ENCODE measurements at regions not wholly inside any gene's neighbourhood (a gene's known extent, or its start where the extent isn't known, plus 50 kb on each side); places are given as distances from the start of the nearest gene placed in this dataset.

DNA sequence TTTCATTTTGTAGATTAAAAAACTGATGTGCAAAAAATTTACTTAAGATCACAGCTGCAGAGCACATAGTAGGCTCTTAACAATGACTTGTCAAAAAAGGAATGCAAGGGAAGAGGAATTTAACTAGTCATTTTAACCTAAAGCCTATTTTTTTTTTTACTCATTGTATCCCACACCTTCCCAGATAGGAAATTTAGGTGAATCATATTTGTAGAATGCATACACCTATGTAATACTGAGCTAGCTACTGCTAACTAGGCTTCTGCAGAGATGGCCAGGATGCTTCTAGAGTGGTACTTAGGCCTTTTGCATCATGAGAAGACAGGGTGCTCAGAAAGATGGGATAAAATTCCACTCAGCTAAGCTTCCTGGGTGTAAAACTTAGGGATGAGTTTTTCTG is 387.3 kb downstream of the AASDHPPT start:
- DNase-seq: no peak

GRCh38 chr11:106466521-106467080 is 389.1 kb downstream of the AASDHPPT start:
- DNase-seq: no peak

GRCh38 chr11:106467501-106467900 is 390.0 kb downstream of the AASDHPPT start:
- DNase-seq: no peak

DNA sequence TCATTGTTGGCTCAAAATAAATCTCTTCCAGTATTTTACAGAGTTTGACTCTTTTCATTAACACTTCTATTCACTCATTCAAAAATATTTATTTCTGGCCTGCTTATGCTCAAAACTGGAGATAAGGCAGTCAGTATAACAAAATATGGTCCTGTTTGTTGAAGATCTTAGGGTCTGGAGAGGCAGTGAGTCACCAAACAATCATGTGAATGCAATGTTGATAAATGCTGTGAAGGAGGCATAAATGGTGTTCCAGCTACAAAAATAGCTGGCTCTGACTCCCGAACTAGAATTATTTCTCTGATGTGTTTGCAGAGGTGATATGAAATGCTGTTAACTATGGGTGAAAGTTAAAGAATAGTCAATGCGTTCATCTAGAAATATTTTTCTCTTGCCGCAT is 390.6 kb downstream of the AASDHPPT start:
- no peak for DNase-seq

DNA sequence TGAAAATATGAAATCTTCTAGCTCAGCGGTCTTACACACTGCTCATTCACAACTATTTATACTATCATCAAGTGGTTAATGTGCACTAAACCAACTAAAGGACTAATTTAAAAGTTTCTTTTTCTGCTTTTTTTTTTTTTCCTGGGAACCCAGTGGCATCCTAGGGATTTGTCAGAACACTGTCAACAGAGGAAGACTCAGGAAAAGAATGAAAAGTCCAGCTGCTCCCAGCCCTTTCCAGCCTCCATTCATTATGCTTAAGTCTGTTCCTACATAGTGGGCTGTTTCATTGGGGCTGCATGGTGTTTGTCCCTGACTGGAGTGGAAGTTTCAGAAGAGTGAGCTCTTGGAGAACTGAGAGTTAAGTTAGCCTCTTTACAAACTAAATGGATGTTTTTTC is 391.1 kb downstream of the AASDHPPT start:
- DNase-seq: no peak

GRCh38 chr11:106470230-106470629 is 392.8 kb downstream of the AASDHPPT start:
- no peak for DNase-seq

DNA sequence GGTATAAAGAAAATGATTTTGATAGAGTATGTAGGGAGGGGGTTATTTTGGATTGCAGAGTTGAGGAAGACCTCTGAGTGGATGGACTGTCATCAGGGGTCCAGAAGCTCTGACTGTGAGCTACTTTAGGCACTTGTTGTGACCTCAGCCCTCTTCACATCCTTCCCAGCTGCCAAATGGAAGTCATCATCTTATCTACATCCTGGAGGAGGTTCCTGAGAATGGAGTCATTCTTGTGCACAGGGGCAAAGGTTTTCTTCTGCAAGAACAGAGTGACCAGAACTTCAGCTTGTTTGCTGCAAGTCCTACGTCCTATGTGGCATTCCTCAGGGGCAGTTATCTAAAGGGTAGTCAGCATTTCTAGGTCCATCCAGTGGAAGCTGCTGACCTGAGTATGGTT is 393.8 kb downstream of the AASDHPPT start:
- no peak for DNase-seq

DNA sequence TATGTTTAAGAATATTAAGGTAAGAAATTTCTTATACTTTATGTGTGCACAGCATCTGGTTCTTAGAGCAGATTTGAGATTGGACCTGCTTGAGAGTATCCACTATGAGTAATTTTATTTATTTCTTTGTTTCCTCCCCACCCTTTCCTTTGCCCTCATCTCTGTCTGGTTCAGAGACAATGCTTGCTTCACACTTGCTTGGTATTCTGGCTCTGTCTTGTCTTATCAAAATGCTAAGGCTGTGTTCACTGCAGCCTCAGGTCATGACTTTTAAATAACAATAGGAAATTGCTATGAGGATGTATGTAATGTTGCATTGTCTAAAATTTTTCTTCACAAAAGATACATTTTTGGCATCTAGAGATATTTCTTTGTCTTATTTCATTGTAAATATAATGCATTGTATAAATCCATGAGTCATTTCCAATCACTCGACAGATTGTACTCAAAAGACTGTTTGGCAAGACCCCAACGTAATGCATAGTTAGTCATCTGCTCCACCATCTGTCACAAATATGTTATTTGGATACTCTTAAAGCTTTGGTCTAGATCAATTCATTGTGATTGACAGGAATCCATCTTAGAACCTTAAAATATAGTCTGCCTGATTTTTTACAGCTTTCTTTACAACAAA is 395.7 kb downstream of the AASDHPPT start:
- no peak for DNase-seq

DNA sequence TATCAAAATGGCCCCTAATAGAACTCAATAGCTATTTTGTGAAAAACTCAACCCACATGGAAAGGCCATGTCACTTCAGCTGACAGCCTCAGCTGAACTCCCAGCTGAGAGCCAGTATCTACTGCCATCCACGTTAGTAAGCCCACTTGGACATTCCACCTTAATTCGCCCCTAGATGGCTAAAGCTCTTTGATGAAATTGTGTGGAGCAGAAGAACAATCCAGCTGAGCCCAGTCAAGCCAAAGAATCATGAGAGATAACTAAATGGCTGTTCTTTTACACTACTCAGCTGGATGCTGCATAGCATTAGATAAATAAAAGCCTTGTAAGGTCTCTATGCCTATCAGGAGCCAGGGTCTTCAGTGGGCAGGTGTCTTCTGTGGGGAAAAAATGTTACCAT is 396.8 kb downstream of the AASDHPPT start:
- no peak for DNase-seq

- DNase-seq: no peak
Observed at GRCh38 chr11:106475181-106475580, 397.7 kb downstream of the AASDHPPT start.

DNA sequence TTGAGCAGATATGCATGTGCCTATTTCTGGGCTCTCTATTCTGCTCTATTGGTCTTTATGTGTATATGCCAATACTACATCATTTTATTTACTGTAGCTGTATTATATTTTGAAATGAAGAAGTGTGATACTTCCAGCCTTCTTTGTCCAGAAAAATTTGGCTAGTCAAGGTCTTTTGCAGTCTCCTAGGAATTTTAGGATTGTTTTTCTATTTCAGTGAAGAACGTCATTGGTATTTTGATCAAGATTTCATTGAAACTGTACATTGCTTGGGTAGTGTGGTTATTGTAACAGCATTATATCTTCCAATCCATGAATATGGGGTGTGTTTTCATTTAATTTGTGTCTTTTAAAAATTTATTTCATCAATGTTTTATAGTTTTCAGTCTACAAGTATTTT is 400.3 kb downstream of the AASDHPPT start:
- DNase-seq: no peak

GRCh38 chr11:106479646-106480045 is 402.2 kb downstream of the AASDHPPT start:
- DNase-seq: no peak

GRCh38 chr11:106480581-106481190 is 403.2 kb downstream of the AASDHPPT start:
- no peak for DNase-seq

GRCh38 chr11:106482917-106483785 is 405.7 kb downstream of the AASDHPPT start:
- no peak for DNase-seq

- no peak for DNase-seq
Observed at GRCh38 chr11:106491751-106492150, 414.3 kb downstream of the AASDHPPT start.

GRCh38 chr11:106493751-106494150 is 416.3 kb downstream of the AASDHPPT start:
- no peak for DNase-seq

- no peak for DNase-seq
Observed at GRCh38 chr11:106495046-106495445, 417.6 kb downstream of the AASDHPPT start.

GRCh38 chr11:106496677-106497076 is 419.2 kb downstream of the AASDHPPT start:
- DNase-seq: no peak

DNA sequence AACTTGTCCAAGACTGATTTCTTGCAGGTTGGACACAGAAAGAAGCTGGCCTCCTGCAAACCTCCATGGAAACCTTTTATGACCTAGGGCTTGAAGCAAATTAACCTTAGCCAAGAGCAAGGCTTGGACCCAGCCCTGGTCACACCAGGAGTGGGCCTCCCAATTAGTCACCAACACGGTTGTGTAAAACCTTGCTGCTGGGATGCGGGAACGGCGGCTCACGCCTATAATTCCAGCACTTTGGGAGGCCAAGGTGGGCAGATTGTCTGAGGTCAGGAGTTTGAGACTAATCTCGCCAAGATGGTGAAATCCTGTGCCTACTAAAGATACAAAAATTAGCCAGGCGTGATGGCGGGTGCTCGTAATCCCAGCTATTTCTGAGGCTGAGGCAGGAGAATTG is 419.9 kb downstream of the AASDHPPT start:
- no peak for DNase-seq

GRCh38 chr11:106497822-106498221 is 420.4 kb downstream of the AASDHPPT start:
- no peak for DNase-seq

GRCh38 chr11:106503901-106504300 is 426.4 kb downstream of the AASDHPPT start:
- no peak for DNase-seq

GRCh38 chr11:106507645-106508306 is 430.3 kb downstream of the AASDHPPT start:
- no peak for DNase-seq

GRCh38 chr11:106514706-106515105 is 437.2 kb downstream of the AASDHPPT start:
- no peak for DNase-seq

Measured in NCI-H510A (cell line).